ENCODE measurements at regions not wholly inside any gene's neighbourhood (a gene's known extent, or its start where the extent isn't known, plus 50 kb on each side); places are given as distances from the start of the nearest gene placed in this dataset.

DNA sequence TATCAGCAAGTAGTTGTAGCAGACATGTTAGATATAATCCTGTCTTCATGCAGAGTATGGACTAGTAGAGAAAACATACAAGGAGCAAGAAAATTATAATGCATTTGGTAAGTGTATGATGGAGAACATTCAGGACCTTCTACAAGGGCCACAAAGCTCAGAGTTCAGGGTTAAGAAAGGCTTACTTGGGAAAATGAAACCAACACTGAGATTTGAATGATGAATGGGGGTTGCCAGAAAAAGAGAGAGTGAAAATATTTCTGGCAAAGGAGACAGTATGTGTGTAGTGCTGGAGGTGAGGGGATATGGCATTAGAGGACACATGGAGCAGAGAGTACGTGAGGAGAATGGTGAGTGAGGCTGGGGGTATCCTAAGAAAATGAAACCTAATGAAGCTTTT is 169.8 kb upstream of the STK32A start:
- no peak for ATAC-seq
- no peak for TF ChIP-seq ZNF565 (CRISPR knock-in tag; conservative IDR thresholded peaks at IDR 0.05; ENCODE audit: low read depth)
- TF ChIP-seq ISL1 (CRISPR knock-in tag; IDR thresholded peaks at IDR 0.05), result no peak
- TF ChIP-seq BACH2 (CRISPR knock-in tag; IDR thresholded peaks at IDR 0.05; ENCODE audit: borderline replicate concordance), result no peak
- no peak for TF ChIP-seq PPARA (CRISPR knock-in tag; IDR thresholded peaks at IDR 0.05; ENCODE audit: borderline replicate concordance)
- TF ChIP-seq SNAI2 (CRISPR knock-in tag; IDR thresholded peaks at IDR 0.05), result no peak
- TF ChIP-seq ZNF70 (CRISPR knock-in tag; IDR thresholded peaks at IDR 0.05), result no peak
- TF ChIP-seq ESRRG (CRISPR knock-in tag; IDR thresholded peaks at IDR 0.05), result no peak

- no peak for TF ChIP-seq PPARA (CRISPR knock-in tag; IDR thresholded peaks at IDR 0.05; ENCODE audit: borderline replicate concordance)
- TF ChIP-seq ZNF8 (CRISPR knock-in tag; IDR thresholded peaks at IDR 0.05), result no peak
- no peak for TF ChIP-seq ZFP30 (CRISPR knock-in tag; IDR thresholded peaks at IDR 0.05)
- TF ChIP-seq ZNF70 (CRISPR knock-in tag; IDR thresholded peaks at IDR 0.05), result no peak
- no peak for TF ChIP-seq PATZ1 (CRISPR knock-in tag; IDR thresholded peaks at IDR 0.05; ENCODE audit: borderline replicate concordance)
- no peak for TF ChIP-seq TOX (CRISPR knock-in tag; IDR thresholded peaks at IDR 0.05; ENCODE audit: borderline replicate concordance)
- TF ChIP-seq TCF4 (CRISPR knock-in tag; IDR thresholded peaks at IDR 0.05; ENCODE audit: borderline replicate concordance), result no peak
- no peak for TF ChIP-seq BACH2 (CRISPR knock-in tag; IDR thresholded peaks at IDR 0.05; ENCODE audit: borderline replicate concordance)
- TF ChIP-seq ARNTL (CRISPR knock-in tag; IDR thresholded peaks at IDR 0.05; ENCODE audit: borderline replicate concordance, low read depth), result no peak
- TF ChIP-seq ZC3H10 (CRISPR knock-in tag; IDR thresholded peaks at IDR 0.05), result no peak
- no peak for TF ChIP-seq CSRNP3 (CRISPR knock-in tag; IDR thresholded peaks at IDR 0.05)
- TF ChIP-seq OSR1 (CRISPR knock-in tag; IDR thresholded peaks at IDR 0.05), result no peak
- TF ChIP-seq SNAI2 (CRISPR knock-in tag; IDR thresholded peaks at IDR 0.05), result no peak
- TF ChIP-seq GLIS3 (CRISPR knock-in tag; IDR thresholded peaks at IDR 0.05), result no peak
- TF ChIP-seq ZNF565 (CRISPR knock-in tag; conservative IDR thresholded peaks at IDR 0.05; ENCODE audit: low read depth), result no peak
- TF ChIP-seq ZFP3 (CRISPR knock-in tag; IDR thresholded peaks at IDR 0.05), result no peak
- TF ChIP-seq CSDC2 (CRISPR knock-in tag; IDR thresholded peaks at IDR 0.05), result no peak
- TF ChIP-seq, protein P1, sequence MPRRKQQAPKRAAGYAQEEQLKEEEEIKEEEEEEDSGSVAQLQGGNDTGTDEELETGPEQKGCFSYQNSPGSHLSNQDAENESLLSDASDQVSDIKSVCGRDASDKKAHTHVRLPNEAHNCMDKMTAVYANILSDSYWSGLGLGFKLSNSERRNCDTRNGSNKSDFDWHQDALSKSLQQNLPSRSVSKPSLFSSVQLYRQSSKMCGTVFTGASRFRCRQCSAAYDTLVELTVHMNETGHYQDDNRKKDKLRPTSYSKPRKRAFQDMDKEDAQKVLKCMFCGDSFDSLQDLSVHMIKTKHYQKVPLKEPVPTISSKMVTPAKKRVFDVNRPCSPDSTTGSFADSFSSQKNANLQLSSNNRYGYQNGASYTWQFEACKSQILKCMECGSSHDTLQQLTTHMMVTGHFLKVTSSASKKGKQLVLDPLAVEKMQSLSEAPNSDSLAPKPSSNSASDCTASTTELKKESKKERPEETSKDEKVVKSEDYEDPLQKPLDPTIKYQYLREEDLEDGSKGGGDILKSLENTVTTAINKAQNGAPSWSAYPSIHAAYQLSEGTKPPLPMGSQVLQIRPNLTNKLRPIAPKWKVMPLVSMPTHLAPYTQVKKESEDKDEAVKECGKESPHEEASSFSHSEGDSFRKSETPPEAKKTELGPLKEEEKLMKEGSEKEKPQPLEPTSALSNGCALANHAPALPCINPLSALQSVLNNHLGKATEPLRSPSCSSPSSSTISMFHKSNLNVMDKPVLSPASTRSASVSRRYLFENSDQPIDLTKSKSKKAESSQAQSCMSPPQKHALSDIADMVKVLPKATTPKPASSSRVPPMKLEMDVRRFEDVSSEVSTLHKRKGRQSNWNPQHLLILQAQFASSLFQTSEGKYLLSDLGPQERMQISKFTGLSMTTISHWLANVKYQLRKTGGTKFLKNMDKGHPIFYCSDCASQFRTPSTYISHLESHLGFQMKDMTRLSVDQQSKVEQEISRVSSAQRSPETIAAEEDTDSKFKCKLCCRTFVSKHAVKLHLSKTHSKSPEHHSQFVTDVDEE (CRISPR knock-in tag; IDR thresholded peaks at IDR 0.05), result no peak
- no peak for TF ChIP-seq ESRRG (CRISPR knock-in tag; IDR thresholded peaks at IDR 0.05)
- ATAC-seq, result no peak
Measured at GRCh38 chr5:147068998-147069397, 165.8 kb upstream of the STK32A start.

GRCh38 chr5:147072622-147073021 is 162.2 kb upstream of the STK32A start:
- no peak for ATAC-seq
- no peak for TF ChIP-seq ZNF70 (CRISPR knock-in tag; IDR thresholded peaks at IDR 0.05)
- TF ChIP-seq ZNF8 (CRISPR knock-in tag; IDR thresholded peaks at IDR 0.05), result no peak
- no peak for TF ChIP-seq TCF4 (CRISPR knock-in tag; IDR thresholded peaks at IDR 0.05; ENCODE audit: borderline replicate concordance)
- TF ChIP-seq GLIS3 (CRISPR knock-in tag; IDR thresholded peaks at IDR 0.05), result no peak
- no peak for TF ChIP-seq BACH2 (CRISPR knock-in tag; IDR thresholded peaks at IDR 0.05; ENCODE audit: borderline replicate concordance)
- no peak for TF ChIP-seq RARB (CRISPR knock-in tag; IDR thresholded peaks at IDR 0.05)

GRCh38 chr5:147073098-147073497 is 161.7 kb upstream of the STK32A start:
- TF ChIP-seq ZFP30 (CRISPR knock-in tag; IDR thresholded peaks at IDR 0.05) (no peak), CSRNP3 (CRISPR knock-in tag; IDR thresholded peaks at IDR 0.05) (no peak), TOX (CRISPR knock-in tag; IDR thresholded peaks at IDR 0.05; ENCODE audit: borderline replicate concordance) (no peak), BACH2 (CRISPR knock-in tag; IDR thresholded peaks at IDR 0.05; ENCODE audit: borderline replicate concordance) (no peak), PATZ1 (CRISPR knock-in tag; IDR thresholded peaks at IDR 0.05; ENCODE audit: borderline replicate concordance) (no peak), TCF4 (CRISPR knock-in tag; IDR thresholded peaks at IDR 0.05; ENCODE audit: borderline replicate concordance) (no peak), ESRRG (CRISPR knock-in tag; IDR thresholded peaks at IDR 0.05) (no peak), ZC3H10 (CRISPR knock-in tag; IDR thresholded peaks at IDR 0.05) (no peak), ZNF70 (CRISPR knock-in tag; IDR thresholded peaks at IDR 0.05) (no peak), CSDC2 (CRISPR knock-in tag; IDR thresholded peaks at IDR 0.05) (no peak), PPARA (CRISPR knock-in tag; IDR thresholded peaks at IDR 0.05; ENCODE audit: borderline replicate concordance) (no peak), ARNTL (CRISPR knock-in tag; IDR thresholded peaks at IDR 0.05; ENCODE audit: borderline replicate concordance, low read depth) (no peak)
- TF ChIP-seq, protein P2, sequence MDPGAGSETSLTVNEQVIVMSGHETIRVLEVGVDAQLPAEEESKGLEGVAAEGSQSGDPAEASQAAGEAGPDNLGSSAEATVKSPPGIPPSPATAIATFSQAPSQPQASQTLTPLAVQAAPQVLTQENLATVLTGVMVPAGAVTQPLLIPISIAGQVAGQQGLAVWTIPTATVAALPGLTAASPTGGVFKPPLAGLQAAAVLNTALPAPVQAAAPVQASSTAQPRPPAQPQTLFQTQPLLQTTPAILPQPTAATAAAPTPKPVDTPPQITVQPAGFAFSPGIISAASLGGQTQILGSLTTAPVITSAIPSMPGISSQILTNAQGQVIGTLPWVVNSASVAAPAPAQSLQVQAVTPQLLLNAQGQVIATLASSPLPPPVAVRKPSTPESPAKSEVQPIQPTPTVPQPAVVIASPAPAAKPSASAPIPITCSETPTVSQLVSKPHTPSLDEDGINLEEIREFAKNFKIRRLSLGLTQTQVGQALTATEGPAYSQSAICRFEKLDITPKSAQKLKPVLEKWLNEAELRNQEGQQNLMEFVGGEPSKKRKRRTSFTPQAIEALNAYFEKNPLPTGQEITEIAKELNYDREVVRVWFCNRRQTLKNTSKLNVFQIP (CRISPR knock-in tag; IDR thresholded peaks at IDR 0.05; ENCODE audit: borderline replicate concordance, low read depth), result no peak
- ATAC-seq, result no peak

Data from SK-N-SH treated with all-trans-retinoic acid at 6 μM for 48 hours (cell line).